Thoracic aorta (tissue), 2 donors: ENCODE measurements at regions not wholly inside any gene's neighbourhood (a gene's known extent, or its start where the extent isn't known, plus 50 kb on each side); places are given as distances from the start of the nearest gene placed in this dataset.

Experiments used
- ATAC-seq: fragments of 150-250 bp; one replicate; pipeline ENCODE4 v1.8.0; 2017; ENCODE audit warnings: low read depth; ENCODE audit not compliant: insufficient number of reproducible peaks, low FRiP score
- DNase-seq: peaks from one replicate; pipeline ENCODE4 v3.0.0-alpha.2; 2020; ENCODE audit warnings: low spot score
- H3K27ac ChIP-seq, 2 donors: fragments of 200-600 bp; sonication (generic); 1 replicate in 1 of 2; 2 replicates in 1 of 2; pipeline ENCODE4 v1.5.1; 2016; ENCODE audit warnings: mild to moderate bottlenecking in 2 of 2, moderate library complexity in 2 of 2
- H3K27me3 ChIP-seq: fragments of 200-600 bp; sonication (generic); replicated peaks from 2 replicates; pipeline ENCODE4 v1.6.0; 2016; ENCODE audit warnings: mild to moderate bottlenecking; ENCODE audit not compliant: insufficient read depth
- H3K36me3 ChIP-seq: fragments of 200-600 bp; sonication (generic); one replicate; pipeline ENCODE4 v1.5.1; 2016
- H3K4me1 ChIP-seq, 2 donors: fragments of 200-600 bp; sonication (generic); 1 replicate in 1 of 2; 2 replicates in 1 of 2; pipeline versions ENCODE4 v1.5.1 to v1.6.0; 2016; ENCODE audit warnings: low read depth in 2 of 2, mild to moderate bottlenecking in 1 of 2; ENCODE audit not compliant: control insufficient read depth in 1 of 2
- H3K4me3 ChIP-seq: fragments of 200-600 bp; sonication (generic); 2 replicates; pipeline ENCODE4 v1.5.1; 2016; ENCODE audit warnings: mild to moderate bottlenecking
- H3K9me3 ChIP-seq: fragments of 200-600 bp; sonication (generic); 2 replicates; pipeline ENCODE4 v1.5.1; 2016
- CTCF ChIP-seq: fragments of 200-600 bp; sonication (generic); IDR thresholded peaks from one replicate; pipeline ENCODE4 v1.5.1; 2019; ENCODE audit warnings: antibody characterized with exemption

GRCh38 chr6:19356692-19357091 lies 480.5 kb upstream of the ID4 start:
- DNase-seq (no peak), ATAC-seq (no peak)
- Histone ChIP-seq H3K4me3 (no peak overlapping the region), H3K9me3 (no peaks in the 10 kb centered on the region), H3K4me1 (no peaks in the 10 kb centered on the region), H3K27ac (no peak overlapping the region), H3K27me3 (no peaks in the 10 kb centered on the region), H3K36me3 (no peaks in the 10 kb centered on the region)
- no peak for TF ChIP-seq CTCF

DNA sequence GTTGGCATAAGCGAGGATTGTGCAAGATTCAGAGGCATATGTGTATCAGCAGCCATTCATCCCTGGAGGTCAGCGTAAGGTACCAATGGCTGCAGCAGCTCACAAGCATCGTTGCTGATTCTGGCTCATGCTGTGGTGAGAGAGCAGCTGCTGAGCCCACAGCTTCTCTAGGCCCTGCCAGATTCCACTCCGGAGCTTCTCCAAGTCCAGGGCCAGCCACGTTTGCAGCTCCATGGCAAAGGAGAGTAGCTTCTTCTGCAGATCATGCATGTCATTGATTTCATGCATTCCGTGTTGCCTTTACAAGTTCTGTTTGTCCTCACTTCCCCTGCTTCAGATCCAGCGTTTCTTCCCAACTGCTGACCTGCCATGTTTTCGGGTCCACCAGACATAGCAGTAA lies 474.8 kb upstream of the ID4 start:
- Histone ChIP-seq H3K27ac (no peak overlapping the region), H3K27me3 (no peaks in the 10 kb centered on the region), H3K9me3 (no peaks in the 10 kb centered on the region), H3K4me1 (no peaks in the 10 kb centered on the region), H3K4me3 (no peak overlapping the region), H3K36me3 (no peaks in the 10 kb centered on the region)
- TF ChIP-seq CTCF, result no peak
- DNase-seq (no peak), ATAC-seq (no peak)

DNA sequence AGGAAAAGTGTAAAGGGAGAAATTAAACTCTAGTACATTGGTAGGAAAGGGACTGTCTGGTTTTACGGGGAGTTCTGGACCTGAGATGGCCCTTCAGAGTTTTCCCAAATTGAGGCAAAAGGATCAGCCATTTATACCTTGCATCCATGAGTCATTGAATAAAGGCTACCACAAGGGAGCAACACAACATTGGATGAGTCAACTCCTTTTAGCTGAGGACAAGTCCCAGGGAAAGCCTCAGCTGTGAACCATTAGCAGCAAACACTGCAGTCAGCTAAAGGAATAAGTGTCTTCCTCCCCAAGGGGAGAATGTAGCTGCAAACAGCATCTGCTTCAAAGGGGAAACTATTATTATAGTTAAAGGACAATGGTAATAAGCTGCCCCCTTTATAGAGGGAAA lies 468.7 kb upstream of the ID4 start:
- H3K4me3 ChIP-seq, result no peak overlapping the region
- H3K4me1 ChIP-seq, result no peaks in the 10 kb centered on the region
- TF ChIP-seq CTCF, result no peak
- H3K36me3 ChIP-seq, result no peaks in the 10 kb centered on the region
- H3K27ac ChIP-seq, result no peak overlapping the region
- DNase-seq (no peak), ATAC-seq (no peak)
- no peaks in the 10 kb centered on the region for H3K27me3 ChIP-seq
- no peaks in the 10 kb centered on the region for H3K9me3 ChIP-seq

DNA sequence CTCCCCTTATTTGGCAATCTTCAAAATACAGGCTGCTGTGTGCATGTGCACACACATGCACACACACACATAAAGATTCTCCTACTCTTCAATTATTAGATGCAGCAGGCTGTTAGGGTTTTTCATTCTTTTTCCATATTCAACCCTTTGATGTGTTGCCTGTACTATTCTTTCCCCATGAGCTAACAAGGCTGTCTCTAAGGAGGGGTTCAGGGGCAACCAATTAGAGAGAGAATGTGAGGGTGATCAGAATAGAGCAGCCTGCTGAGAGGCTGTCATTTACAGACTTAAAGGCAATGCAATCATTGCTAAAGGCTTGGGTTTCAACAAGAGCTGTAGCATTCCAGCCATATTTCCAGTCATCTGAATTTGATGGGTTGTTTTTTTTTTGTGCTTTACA lies 467.4 kb upstream of the ID4 start:
- Histone ChIP-seq H3K36me3 (no peaks in the 10 kb centered on the region), H3K27me3 (no peaks in the 10 kb centered on the region), H3K4me3 (no peak overlapping the region), H3K4me1 (no peaks in the 10 kb centered on the region), H3K27ac (no peak overlapping the region), H3K9me3 (no peaks in the 10 kb centered on the region)
- TF ChIP-seq CTCF, result no peak
- DNase-seq (no peak), ATAC-seq (no peak)

DNA sequence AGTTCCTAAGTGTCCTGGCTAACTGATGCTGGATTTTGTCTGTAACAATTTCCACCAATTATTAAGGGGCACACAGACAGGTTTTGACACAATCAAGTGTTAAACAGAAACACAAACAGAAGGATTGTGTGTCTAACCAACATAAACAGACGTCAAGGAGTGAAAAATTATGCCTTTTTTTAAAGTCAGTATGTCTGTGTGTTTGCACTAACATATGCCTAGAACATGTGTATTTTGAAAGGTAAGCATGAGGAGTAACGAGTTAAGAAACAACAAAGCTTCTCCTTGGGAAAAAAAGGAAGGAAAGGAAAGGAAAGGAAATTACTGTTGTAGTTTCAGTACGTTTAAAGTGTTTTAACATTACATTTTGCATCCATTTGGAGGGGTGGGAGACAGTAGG lies 466.3 kb upstream of the ID4 start:
- Histone ChIP-seq H3K36me3 (no peaks in the 10 kb centered on the region), H3K4me1 (no peaks in the 10 kb centered on the region), H3K27ac (no peak overlapping the region), H3K4me3 (no peak overlapping the region), H3K27me3 (no peaks in the 10 kb centered on the region), H3K9me3 (no peaks in the 10 kb centered on the region)
- no peak for DNase-seq
- no peak for ATAC-seq
- no peak for TF ChIP-seq CTCF
